ENCODE measurements at regions not wholly inside any gene's neighbourhood (a gene's known extent, or its start where the extent isn't known, plus 50 kb on each side); places are given as distances from the start of the nearest gene placed in this dataset.
"Not testable (repeated sequence)": the region's sequence is repeated elsewhere in the genome, so short reads cannot be mapped to it uniquely, and the experiment has no call there.

DNA sequence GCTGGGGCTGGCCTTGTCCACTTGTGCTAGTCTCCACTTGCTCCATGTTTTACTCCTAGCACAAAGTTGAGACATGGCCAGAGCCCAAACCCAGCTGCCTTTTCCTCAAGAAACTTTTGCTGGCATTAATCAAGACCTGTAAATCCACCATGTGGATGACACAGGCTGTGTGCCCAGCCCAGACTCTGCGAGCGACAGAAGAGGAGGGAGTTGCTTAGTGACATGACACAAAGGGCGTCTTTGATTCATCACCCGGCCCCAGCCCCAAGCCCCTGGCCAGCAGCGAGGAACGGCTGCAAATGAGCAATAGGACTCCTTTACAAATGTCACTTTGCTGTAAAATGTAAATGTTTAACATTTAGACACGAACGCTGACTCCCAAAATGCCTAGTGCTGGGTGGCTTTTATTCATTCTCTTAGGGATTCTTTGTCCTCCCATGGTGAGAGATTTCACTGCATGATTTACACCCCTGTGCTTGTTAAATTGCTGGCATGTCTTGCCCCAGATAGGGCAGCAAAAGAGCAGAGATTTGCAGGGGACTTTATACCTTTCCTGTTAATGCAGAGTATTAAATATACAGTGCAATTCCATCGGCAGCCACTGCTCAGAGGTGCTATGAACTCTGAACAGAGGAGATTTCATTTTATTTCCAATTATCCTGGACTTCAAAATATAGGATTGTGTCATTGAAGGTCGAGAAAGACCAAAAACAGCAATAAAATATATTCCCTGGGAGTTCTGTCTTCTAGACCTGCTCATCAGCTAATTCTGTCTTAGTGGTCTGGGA, 263.6 kb upstream of the NCAM1 start:
- DNase-seq, result peak; percentile 18 to 52 (median 29)

DNA sequence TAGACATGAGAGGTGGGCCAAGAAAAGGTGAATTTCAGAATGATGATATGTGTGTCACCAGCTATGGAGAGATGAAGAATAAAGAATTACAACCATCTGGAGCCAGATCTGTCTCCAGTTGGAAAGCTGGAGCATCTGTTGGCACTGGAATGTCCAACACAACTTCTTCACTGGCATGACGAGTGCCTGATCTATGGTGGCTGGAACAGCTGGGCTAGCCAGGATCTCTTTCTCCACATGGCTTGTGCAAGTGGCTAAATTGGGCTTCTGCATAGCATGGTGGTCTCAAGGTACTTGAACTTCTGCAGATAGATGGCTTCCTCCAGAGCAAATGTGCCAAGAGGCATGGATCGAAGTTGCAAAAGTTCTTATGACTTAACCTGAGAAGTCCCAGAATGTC, 256.1 kb upstream of the NCAM1 start:
- no peak for DNase-seq

DNA sequence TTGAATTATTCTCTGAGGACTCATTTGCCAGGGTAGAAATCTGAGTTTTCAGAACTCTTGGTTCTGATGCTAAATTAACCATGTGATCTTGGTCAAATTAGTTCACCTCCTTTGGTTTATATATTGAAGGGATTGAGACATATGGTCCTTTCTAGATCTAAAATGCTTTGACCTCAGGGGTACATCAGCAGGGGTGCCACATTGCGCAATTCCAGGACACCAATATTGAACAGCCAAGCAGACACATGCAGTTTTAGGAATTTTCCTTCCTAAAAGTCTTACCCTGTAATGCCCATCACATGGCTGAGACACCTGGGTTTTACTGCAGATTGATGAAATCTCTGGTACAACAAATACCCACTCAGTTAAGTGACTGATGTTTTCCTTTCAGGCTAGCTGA, 254.4 kb upstream of the NCAM1 start:
- DNase-seq, result no peak

DNA sequence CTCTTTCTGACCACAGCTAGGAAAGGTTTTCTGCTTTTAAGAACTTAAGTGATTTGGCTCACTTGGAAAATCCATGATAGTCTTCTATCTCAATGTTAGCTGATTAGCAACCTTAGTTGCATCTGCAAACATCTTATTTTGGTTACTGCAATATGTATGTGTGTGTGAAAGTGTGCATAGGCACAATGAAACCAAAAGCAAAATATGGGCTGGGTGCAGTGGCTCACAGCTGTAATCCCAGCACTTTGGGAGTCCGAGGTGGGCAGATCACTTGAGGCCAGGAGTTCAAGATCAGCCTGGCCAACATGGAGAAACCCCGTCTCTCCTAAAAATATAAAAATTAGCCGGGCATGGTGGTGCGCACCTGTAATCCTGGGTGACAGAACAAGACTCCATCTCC, 246.9 kb upstream of the NCAM1 start:
- not testable (repeated sequence) for DNase-seq

DNA sequence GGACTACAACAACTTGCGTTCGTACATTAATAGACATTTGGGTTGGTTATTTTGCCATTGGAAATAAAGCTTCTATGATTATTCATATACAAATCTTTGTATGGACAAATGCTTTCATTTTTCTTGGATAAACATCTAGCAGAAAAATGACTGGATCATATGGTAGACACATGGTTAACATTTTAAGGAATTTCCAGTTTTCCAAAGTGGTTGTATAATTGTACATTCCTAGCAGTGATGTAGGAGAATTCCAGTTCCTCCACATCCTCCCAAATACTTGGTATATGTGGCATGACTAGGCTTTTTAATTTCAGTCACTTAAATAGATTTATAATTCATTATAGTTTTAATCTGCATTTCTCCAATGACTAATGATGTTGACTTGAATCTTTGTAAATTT, 246.2 kb upstream of the NCAM1 start:
- no peak for DNase-seq

DNA sequence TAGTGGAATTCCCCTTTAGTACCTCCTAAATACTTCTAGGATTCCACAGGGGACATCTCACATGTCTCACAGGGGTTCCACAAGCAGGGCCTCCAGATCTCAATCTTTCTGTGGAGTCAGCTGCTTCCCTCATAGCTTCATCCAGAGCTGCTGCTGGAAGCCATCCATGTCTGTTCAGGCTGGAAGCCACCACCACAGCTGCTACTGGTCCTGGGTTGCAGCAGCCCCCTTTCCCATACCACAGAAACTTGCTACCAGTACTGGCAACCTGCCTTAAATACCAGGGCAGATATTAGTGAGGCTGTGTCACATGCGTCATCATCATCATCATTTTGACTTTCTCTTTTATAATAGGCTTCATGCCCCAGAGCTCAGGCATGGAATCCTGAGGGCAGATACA, 242.7 kb upstream of the NCAM1 start:
- DNase-seq, result peak; percentile 47 to 65 (median 64)

DNA sequence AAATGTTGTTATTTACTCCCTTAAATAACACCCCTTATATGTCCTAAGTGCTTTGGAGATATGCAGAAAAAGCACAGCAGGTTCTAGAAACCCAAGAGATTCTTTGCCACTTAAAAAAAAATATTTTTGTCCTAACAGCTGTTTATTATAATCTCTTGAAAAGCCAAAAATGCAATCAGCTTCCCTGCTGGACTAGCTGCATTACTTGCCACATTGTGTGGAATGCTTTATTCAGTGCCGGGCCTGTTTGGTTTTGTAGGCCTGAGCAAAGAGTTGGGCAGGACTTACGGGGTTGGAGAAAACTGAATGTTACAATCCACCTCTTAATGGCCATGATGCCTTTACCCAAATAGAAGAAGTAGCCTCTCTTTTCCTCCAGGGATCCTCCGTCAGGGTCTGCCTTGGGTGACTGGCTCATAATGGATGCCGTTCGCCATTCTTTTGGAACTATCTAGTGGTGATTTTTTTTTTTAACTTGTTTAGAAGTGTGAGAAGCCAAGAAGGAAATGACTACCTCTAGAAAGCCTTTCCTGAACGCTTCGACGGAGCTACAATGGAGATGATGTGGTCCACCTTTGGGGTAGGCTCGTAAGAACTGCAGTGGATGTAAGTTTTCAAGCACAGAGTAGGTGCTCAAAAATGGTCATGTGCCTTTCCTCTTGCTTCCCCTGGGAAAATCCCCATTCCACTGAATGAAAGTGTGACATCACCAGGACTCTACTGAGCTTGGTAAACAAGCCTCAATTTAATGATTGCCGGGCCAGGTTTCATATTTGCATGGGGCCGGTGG, 241.3 kb upstream of the NCAM1 start:
- no peak for DNase-seq

DNA sequence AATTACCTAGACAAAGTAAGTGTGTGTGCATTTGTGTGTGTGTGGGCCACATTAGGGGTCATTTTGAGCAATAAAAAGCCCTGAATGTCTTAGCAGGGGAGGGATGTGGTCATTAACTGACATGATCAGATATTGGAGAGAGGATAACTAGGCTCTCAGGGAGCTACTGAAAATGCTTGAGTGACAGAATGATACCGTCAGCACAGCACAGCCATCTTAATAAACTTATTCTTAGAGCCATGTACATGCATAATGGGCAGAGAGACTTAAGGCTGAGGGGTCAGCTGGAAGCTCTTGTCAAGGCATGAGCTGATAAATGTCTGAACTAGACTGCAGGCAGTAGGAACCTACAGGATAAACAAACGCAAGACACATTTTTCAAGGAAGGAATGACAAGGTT, 239.1 kb upstream of the NCAM1 start:
- no peak for DNase-seq

DNA sequence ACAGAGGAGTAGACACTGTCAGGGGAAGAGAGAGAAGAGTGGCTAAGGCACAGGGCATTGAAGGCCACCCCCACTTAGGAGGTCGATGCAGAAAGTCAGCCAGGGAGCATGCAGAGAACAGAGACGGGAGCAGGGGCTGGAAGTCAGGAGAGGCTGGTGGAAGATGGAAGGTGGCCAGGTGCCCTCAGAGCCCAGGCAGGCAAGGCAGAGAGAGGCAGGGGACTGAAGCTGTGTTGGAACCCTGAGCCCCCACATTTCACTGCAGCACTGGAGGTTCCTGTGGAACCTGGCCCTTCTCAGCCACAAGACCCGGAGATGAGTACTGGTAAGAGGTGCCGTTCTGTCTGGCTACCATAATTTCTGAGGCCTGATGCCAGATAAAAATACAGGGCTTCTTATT, 238.3 kb upstream of the NCAM1 start:
- no peak for DNase-seq

DNA sequence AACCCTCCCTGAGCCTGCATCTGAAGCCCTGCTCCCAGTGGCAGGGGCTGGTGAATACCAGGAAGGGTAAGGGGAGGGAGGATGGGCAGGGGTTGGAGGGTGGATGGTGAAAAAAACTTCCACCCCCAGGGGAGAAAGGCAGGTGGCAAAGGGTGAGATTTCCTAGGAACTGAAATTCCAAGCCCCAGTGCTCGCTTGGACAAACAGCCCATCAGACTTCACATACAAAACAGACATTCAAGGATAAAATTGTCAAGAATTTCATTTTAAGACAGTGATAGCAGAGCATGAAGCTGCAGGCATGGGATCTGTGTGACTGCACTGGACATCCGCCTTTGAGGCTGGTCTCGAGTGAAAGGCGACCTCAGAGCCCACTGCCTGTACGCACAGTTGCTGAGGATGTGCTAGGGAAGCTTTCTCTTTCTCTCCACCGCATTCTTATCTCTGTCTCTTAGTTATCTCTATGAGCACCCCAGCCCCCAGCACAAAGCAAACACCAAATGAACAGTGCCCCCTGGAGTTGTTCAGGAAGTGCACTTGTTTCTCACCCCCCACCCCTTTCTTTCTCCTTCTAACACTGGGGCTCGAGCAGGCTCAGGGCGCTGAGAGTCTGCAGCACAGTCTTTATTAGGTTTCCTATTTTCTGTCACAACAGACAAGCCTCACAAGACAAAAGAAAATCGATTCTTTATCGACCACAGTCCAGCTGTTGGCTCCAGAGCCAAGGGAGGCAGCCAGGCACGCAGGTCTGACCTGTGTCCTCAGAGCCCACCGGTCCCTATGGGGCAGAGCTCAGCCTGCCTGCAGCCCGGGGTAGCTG, 237.3 kb upstream of the NCAM1 start:
- no peak for DNase-seq

DNA sequence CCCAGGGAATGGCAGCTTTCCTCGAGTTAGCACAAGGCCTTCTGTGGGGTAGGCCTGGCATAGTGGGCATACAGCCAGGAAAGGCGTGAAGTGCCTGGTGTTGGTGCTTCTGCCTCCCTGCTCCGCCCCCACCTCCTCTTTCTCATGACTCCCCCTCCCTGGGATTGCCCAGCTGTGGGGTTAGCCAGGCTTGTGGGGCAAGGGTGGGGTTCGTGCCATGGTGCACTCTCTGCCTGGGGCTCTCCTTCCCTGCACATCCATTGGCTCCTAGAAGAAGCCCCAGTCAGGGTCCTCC, 236.8 kb upstream of the NCAM1 start:
- DNase-seq, result no peak

DNA sequence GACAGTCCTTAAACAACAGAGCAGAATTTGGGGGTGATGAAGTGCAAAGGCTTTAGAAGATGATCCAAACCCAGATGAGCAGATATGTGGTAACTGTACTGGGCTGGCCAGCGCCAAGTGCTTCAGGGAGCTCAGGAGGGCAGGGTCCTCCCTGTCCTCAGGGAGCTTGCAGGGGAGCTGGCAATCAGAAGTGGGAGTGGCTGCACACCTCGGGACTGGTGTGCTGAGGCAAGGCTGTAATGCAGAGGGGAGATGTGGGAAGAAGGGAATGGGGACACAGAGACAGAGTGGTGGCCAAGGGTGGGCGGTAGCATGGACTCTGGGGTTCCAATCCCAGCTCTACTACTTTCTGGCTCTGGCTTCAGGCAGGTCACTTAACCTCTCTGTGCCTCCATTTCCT, 235.6 kb upstream of the NCAM1 start:
- no peak for DNase-seq

DNA sequence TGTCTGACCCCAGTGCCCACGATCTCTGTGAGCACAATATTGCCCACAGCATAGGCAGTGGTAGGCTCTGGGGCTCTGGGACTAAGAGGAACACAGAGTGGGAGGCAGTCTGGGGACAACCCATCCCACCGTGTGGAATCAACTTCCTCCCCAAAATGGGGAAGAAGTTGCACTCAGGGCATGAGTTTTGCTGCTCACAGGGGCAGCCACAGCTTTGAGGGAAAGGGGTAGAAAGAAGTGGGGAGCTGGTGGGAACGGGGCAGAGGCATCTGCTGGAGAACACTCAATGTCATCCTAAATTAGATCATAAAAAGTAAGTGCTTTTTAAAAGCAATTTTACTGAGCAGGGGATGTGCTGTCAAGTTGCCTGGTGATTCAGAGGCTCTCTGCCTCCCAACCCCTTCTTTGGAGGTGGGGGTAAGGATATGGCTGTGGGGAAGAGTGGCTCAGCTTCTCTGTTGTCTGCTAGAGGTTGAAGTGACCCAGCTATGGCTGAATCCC, 233.8 kb upstream of the NCAM1 start:
- DNase-seq, result no peak

DNA sequence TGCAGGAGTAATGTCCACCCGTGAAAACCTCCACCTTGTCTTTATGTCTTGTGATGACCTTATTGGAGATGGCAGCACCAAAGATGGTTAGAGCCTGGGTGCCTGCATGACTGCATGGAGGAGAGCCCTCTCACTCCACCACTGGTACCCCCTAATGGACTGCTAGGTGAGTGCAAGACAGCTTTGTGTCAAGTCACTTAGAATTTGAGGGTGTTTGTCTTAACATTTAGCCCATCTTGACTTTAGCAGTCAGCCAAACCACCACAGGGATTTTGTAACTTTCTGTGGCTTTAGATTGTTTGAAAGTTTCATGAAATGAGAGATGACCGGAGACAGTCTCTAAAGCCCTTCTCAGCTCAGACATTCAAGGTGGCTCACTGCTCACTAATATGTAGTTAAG, 232.9 kb upstream of the NCAM1 start:
- no peak for DNase-seq

DNA sequence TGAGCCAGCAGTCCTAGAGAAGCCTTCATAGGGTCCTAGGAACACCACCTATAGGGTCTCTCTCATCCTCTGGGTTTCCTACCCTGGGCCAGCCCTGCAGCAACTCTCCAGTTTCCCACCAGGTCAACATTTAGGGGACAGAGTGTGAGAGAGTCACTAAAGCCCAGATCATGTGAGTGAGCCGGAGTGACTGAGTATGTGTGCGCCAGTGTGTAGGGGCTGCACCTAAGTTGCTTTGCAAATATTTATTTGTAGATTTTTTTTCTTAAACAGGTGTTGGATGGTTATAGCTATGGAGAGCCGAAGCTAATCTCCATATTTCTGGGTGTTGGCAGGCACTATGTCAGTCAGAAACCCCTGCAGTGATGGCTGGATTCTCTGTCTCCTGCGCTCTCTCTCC, 232.5 kb upstream of the NCAM1 start:
- no peak for DNase-seq

DNA sequence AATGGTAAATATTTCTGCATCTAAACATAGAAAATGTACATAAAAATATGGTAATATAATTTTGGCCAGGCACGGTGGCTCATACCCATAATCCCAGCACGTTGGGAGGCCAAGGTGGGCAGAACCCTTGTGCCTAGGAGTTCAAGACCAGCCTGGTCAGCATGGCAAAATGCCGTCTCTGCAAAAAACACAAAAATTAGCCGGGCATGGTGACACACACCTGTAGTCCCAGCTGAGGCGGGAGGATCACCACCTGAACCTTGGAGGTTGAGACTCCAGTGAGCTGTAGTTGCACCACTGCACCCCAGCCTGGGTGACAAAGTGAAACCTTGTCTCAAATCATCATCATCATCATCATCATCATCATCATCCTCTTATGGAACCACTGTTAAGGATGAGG, 230.6 kb upstream of the NCAM1 start:
- no peak for DNase-seq

DNA sequence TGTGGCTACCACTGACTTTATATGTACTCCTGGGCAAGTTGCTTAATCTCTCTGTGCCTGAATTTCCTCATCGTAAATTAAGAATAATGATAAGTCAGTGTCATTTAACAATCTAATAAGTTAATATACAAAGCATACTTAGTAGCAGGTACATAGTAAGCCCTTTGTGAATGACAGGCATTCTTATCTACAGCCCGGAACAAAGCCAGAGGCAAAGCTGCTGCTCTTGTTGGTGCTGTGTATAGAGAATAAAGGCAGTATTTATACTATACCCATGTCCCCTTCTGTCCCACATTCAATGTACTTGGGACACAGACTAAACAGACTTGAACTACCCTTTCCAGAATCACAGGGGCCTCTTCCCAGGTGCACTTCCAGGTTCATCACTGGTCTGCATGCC, 229.7 kb upstream of the NCAM1 start:
- no peak for DNase-seq

DNA sequence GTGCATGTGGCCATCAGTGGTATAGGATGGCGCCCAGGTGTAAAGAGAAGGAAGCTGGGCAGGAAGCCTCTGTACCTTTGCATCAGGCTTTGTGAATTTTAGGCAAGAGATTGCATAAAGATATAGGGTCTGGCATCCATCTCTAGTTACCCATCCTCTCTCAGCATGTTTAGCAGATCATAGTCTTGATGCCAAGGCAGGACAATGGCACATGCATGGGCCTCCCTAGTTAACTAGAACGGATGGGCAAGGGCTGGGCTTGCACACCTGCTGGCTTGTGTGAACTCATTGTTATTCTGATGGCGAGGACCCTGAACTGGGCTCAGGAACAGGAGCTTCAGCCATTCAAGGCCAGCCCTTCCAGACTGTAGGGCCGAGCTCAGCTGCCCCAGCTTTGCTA, 229.2 kb upstream of the NCAM1 start:
- DNase-seq, result no peak

DNA sequence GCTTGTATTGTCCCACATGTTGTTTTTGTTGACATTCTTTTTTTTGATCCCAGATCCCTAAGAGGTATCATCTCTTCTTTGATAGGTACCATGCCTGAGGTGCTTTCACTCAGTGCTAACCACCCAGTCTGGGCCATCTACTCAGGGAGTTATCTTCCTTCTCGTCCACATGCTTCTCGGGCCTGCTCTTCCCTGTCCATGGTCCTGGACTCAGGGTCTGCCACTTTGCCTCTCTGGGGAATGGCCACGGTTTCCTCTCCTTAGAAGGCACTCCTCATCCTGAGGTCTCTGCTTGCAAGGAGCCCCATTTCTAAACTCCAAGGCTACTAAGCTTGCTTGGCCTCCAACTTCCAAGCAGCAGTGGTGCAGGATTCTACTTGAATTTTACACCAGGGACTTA, 227.0 kb upstream of the NCAM1 start:
- DNase-seq, result peak; percentile 35 to 60 (median 51)

DNA sequence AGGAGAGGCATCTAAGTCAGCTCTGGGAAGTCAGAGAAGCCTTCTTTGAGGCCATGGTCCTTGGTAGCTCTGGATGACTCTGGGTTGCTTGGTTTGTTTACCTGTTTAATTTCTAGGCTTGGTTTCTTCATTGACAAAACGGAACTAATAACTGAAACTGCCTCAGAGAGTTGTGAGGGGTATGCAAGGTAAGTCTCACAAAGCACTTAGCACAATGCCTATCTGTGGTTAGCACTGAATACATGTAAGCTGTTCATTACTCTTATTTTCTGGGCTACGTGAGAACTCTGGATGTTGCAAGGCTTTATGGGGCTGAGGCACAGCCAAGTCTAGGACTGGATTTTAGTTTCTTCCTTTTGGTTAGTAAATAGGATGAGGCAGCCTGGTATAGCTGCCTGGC, 225.8 kb upstream of the NCAM1 start:
- DNase-seq, result no peak

DNA sequence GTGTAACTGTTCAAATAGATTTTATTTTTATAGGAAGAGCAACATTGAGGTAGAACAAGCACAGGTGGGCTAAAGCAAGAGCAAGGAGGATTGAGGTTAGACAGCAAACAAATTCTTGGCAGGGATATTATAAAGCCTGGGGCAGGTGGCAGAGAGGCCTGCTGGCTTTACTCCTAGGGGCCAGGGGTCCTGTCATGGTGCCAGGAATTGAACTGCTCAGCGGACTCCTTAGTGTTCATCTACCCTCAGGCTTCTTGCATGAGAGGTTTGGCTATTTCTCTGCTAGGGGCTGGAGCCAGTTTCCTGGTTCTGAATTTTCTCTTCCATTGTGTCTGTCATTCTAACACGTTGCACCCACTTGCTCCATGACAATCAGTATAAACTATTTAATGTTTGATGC, 217.2 kb upstream of the NCAM1 start:
- DNase-seq, result no peak

DNA sequence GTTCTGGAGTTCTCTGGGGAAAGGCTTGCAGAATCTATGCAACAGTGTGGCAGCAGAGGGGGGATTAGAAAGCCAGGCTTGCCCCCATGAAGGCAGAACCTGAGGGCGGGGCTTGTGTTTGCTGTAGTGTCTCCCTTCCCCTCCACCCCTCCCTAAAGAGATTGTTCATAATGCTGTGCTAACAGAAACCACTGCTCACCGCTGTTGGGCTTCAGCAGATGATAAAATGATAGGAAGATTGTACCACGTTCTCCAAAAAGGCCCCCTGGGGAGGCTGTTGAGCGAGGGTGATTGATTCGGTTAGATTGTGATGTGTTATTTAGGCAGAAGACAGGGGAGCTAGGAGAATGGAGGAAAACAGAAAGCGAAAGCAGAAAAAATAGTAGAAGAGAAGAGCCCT, 215.2 kb upstream of the NCAM1 start:
- DNase-seq, result no peak

DNA sequence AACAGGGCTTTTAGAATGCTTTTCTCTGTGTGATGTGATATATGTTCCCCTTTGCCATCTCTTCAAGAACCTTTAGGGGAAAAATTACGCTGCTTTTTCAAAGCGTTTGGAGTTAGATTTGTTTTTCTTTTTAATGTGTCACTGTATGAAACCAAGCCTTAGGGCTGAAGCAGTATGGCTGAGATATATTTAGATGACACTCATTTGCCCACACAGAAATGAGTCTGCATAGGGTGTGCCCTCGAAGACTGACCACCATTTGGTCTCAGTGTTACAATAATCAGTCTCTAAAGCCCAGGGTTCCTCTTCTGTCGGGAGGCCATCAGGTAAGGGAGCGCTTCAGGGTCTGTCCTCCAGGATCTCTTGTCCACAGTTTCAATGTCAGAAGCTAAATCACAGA, 213.0 kb upstream of the NCAM1 start:
- no peak for DNase-seq

All from muscle of back (tissue), 3 donors.